ENCODE measurements at regions not wholly inside any gene's neighbourhood (a gene's known extent, or its start where the extent isn't known, plus 50 kb on each side); places are given as distances from the start of the nearest gene placed in this dataset.

- no peak for DNase-seq
These were observed 239.5 kb downstream of the TGFB2 start for GRCh38 chr1:218584418-218585155.

GRCh38 chr1:218585511-218586184, 240.5 kb downstream of the TGFB2 start:
- DNase-seq, result no peak

- DNase-seq, result no peak
These were observed 242.8 kb downstream of the TGFB2 start for GRCh38 chr1:218587900-218588299.

GRCh38 chr1:218588540-218589172, 243.5 kb downstream of the TGFB2 start:
- DNase-seq, result no peak

GRCh38 chr1:218589487-218589886, 244.4 kb downstream of the TGFB2 start:
- no peak for DNase-seq

- DNase-seq, result no peak
These were observed 246.8 kb downstream of the TGFB2 start for GRCh38 chr1:218591966-218592365.

- no peak for DNase-seq
These were observed 247.6 kb downstream of the TGFB2 start for GRCh38 chr1:218592688-218593087.

- no peak for DNase-seq
These were observed 255.8 kb downstream of the TGFB2 start for GRCh38 chr1:218600968-218601367.

- DNase-seq, result no peak
These were observed 259.1 kb downstream of the TGFB2 start for GRCh38 chr1:218604217-218604616.

GRCh38 chr1:218611916-218612585, 266.9 kb downstream of the TGFB2 start:
- DNase-seq, result no peak

GRCh38 chr1:218613105-218613504, 268.0 kb downstream of the TGFB2 start:
- no peak for DNase-seq

GRCh38 chr1:218614031-218614430, 268.9 kb downstream of the TGFB2 start:
- DNase-seq, result no peak

GRCh38 chr1:218616681-218617080, 271.5 kb downstream of the TGFB2 start:
- DNase-seq, result no peak

GRCh38 chr1:218617986-218618385, 272.9 kb downstream of the TGFB2 start:
- no peak for DNase-seq

GRCh38 chr1:218620956-218621355, 275.8 kb downstream of the TGFB2 start:
- DNase-seq, result no peak

- no peak for DNase-seq
These were observed 278.9 kb downstream of the TGFB2 start for GRCh38 chr1:218624052-218624451.

- no peak for DNase-seq
These were observed 280.3 kb downstream of the TGFB2 start for GRCh38 chr1:218625393-218625792.

- no peak for DNase-seq
These were observed 288.3 kb downstream of the TGFB2 start for GRCh38 chr1:218633238-218633988.

- DNase-seq, result no peak
These were observed 289.1 kb downstream of the TGFB2 start for GRCh38 chr1:218634212-218634611.

- DNase-seq, result no peak
These were observed 291.4 kb downstream of the TGFB2 start for GRCh38 chr1:218636548-218636947.

- DNase-seq, result no peak
These were observed 295.0 kb downstream of the TGFB2 start for GRCh38 chr1:218640173-218640572.

Data from T-helper 9 cell (primary cell).